ENCODE measurements at regions not wholly inside any gene's neighbourhood (a gene's known extent, or its start where the extent isn't known, plus 50 kb on each side); places are given as distances from the start of the nearest gene placed in this dataset.

- no peak for DNase-seq
These were observed 56.5 kb upstream of the RAI14 start for GRCh38 chr5:34599471-34600117.

DNA sequence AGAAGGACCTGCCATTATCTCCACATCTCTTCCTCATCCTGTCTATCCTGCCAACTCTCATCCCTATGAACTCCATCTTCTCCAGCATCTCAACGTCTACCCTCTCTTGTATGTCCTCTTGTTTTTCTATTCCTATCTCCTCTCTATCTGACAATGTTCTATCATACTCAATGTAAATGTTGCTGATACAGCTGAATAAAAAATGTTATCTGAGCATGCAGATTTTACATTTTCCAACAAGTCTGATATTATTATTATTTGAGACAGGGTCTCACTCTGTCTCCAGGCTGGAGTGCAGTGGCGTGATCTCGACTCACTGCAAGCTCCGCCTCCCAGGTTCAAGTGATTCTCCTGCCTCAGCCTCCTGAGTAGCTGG, 56.0 kb upstream of the RAI14 start:
- no peak for DNase-seq

DNA sequence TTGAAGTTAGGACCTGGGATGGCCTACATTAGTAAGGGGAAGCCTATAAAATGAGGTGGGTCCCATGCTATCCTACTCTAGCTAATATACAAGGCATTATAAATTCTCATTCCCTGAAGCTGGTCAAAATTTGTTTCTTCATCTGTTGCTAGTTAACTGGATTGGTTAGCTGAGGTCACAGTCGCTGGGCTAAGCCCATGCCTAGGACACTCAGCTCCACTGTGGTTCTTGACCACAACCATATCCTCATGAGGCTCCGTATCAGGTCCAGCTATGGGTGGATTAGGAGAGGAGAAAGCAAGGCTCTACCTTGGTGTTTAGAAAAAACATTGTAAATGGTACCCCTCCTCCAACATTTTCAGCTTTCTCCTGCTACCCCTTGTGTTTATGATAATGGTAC, 52.8 kb upstream of the RAI14 start:
- no peak for DNase-seq

GRCh38 chr5:34604119-34604675, 51.9 kb upstream of the RAI14 start:
- DNase-seq, result no peak

GRCh38 chr5:34606101-34606500, 50.0 kb upstream of the RAI14 start:
- DNase-seq, result no peak

All from activated T-cell treated with anti-CD3 and anti-CD28 coated beads, Interleukin-2, amount 50 U/mL, for 48 hours (primary cell).